ENCODE measurements at regions not wholly inside any gene's neighbourhood (a gene's known extent, or its start where the extent isn't known, plus 50 kb on each side); places are given as distances from the start of the nearest gene placed in this dataset.

- Histone ChIP-seq H3K79me2 (ENCODE audit: control insufficient read depth, insufficient read depth, low read length) (no peaks in the 10 kb centered on the region), H3K4me1 (ENCODE audit: control insufficient read depth, low read depth, low read length) (no peaks in the 10 kb centered on the region), H3K23ac (ENCODE audit: low read length) (no peak overlapping the region), H3K9ac (ENCODE audit: low read length) (no peak overlapping the region), H2BK5ac (ENCODE audit: low read length) (no peak overlapping the region), H3K18ac (ENCODE audit: low read length) (no peak overlapping the region), H2BK120ac (ENCODE audit: low read depth, low read length) (no peak overlapping the region), H3K27me3 (ENCODE audit: insufficient read depth, low read length, poor library complexity) (no peaks in the 10 kb centered on the region), H2AK5ac (ENCODE audit: low read length) (no peak overlapping the region), H3K27ac (ENCODE audit: low read depth, low read length) (no peak overlapping the region), H4K5ac (ENCODE audit: low read length) (no peak overlapping the region), H2BK15ac (replicated peaks; ENCODE audit: low read depth) (no peak overlapping the region), H3K4me3 (ENCODE audit: low read length) (no peak overlapping the region), H3K56ac (ENCODE audit: low read length) (no peak overlapping the region), H4K8ac (ENCODE audit: low read depth, low read length) (no peak overlapping the region), H3K36me3 (ENCODE audit: control insufficient read depth, insufficient read depth, low read length) (no peaks in the 10 kb centered on the region), H3K4ac (ENCODE audit: low read depth, low read length) (no peak overlapping the region), H3K79me1 (ENCODE audit: low read length) (no peaks in the 10 kb centered on the region), H3K4me2 (ENCODE audit: low read length) (no peak overlapping the region)
- no peak for DNase-seq
- no CpG with 5 or more reads among the region's 2 CpGs for WGBS (ENCODE audit: extremely low coverage, insufficient coverage, low lambda C conversion rate)
Measured at GRCh38 chr5:51846015-51846414, 462.8 kb downstream of the ISL1 start.

DNA sequence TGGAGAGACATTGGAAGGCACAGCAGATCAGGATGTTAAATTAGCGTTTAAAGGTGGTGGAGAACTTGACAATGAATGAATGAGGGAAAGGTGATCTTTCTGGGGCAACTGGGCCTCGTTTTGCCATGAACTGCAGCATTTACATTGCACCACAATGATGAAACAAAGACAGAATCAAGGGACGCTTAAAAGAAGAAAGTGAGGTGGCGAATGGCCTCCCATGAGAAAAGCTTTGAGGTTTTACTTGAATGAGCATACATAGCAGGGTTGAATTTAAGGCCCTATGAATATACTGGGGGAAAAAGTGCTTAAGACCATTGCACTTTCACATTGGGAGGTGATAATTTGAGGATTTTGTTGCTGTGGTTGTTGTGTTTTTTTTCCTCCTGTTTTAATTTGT lies 476.4 kb downstream of the ISL1 start:
- no peak overlapping the region for H2BK15ac ChIP-seq (replicated peaks; ENCODE audit: low read depth)
- H4K8ac ChIP-seq (ENCODE audit: low read depth, low read length) = no peak overlapping the region
- H3K56ac ChIP-seq (ENCODE audit: low read length) = no peak overlapping the region
- no peak overlapping the region for H3K9ac ChIP-seq (ENCODE audit: low read length)
- no peak overlapping the region for H3K23ac ChIP-seq (ENCODE audit: low read length)
- no peak overlapping the region for H2BK120ac ChIP-seq (ENCODE audit: low read depth, low read length)
- no peaks in the 10 kb centered on the region for H3K36me3 ChIP-seq (ENCODE audit: control insufficient read depth, insufficient read depth, low read length)
- no peak overlapping the region for H3K4me3 ChIP-seq (ENCODE audit: low read length)
- no peaks in the 10 kb centered on the region for H3K27me3 ChIP-seq (ENCODE audit: insufficient read depth, low read length, poor library complexity)
- H2AK5ac ChIP-seq (ENCODE audit: low read length) = no peak overlapping the region
- no peaks in the 10 kb centered on the region for H3K79me2 ChIP-seq (ENCODE audit: control insufficient read depth, insufficient read depth, low read length)
- H3K4me2 ChIP-seq (ENCODE audit: low read length) = no peak overlapping the region
- no CpG with 5 or more reads among the region's 4 CpGs for WGBS (ENCODE audit: extremely low coverage, insufficient coverage, low lambda C conversion rate)
- no peak overlapping the region for H3K18ac ChIP-seq (ENCODE audit: low read length)
- H3K27ac ChIP-seq (ENCODE audit: low read depth, low read length) = no peak overlapping the region
- DNase-seq = peak; percentile 4
- H3K4ac ChIP-seq (ENCODE audit: low read depth, low read length) = no peak overlapping the region
- no peaks in the 10 kb centered on the region for H3K4me1 ChIP-seq (ENCODE audit: control insufficient read depth, low read depth, low read length)
- H4K5ac ChIP-seq (ENCODE audit: low read length) = no peak overlapping the region
- H2BK5ac ChIP-seq (ENCODE audit: low read length) = no peak overlapping the region
- no peaks in the 10 kb centered on the region for H3K79me1 ChIP-seq (ENCODE audit: low read length)

DNA sequence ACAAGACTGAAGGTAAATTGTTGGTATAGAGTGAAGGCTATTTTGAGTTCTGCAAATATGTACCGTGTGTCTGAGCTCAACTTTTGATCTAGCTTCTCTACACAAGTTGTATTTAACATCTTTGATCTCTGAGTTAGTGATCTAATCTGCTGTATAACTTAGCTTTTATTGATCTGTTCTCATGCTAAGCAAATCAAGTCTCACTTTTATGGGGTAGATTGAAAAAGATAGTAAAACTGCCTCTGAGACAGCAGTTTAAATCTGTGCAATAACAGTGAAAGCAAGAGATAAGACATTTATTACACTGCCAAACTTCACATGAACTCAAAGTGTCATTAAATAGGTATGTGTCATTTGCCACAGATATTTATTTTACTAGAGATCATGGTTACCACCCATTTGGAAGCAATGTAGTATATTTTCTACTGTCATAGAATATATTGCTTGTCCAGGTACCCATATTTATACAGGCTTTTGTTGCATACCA lies 477.3 kb downstream of the ISL1 start:
- no peak overlapping the region for H3K4me2 ChIP-seq (ENCODE audit: low read length)
- H2BK5ac ChIP-seq (ENCODE audit: low read length) = no peak overlapping the region
- H3K27ac ChIP-seq (ENCODE audit: low read depth, low read length) = no peak overlapping the region
- H3K79me2 ChIP-seq (ENCODE audit: control insufficient read depth, insufficient read depth, low read length) = no peaks in the 10 kb centered on the region
- no CpG with 5 or more reads among the region's 1 CpG for WGBS (ENCODE audit: extremely low coverage, insufficient coverage, low lambda C conversion rate)
- H4K5ac ChIP-seq (ENCODE audit: low read length) = no peak overlapping the region
- no peak overlapping the region for H3K23ac ChIP-seq (ENCODE audit: low read length)
- no peak overlapping the region for H3K4me3 ChIP-seq (ENCODE audit: low read length)
- no peak overlapping the region for H2BK120ac ChIP-seq (ENCODE audit: low read depth, low read length)
- no peak overlapping the region for H3K56ac ChIP-seq (ENCODE audit: low read length)
- H2AK5ac ChIP-seq (ENCODE audit: low read length) = no peak overlapping the region
- no peaks in the 10 kb centered on the region for H3K79me1 ChIP-seq (ENCODE audit: low read length)
- H3K36me3 ChIP-seq (ENCODE audit: control insufficient read depth, insufficient read depth, low read length) = no peaks in the 10 kb centered on the region
- H3K4me1 ChIP-seq (ENCODE audit: control insufficient read depth, low read depth, low read length) = no peaks in the 10 kb centered on the region
- H3K9ac ChIP-seq (ENCODE audit: low read length) = no peak overlapping the region
- H3K27me3 ChIP-seq (ENCODE audit: insufficient read depth, low read length, poor library complexity) = no peaks in the 10 kb centered on the region
- H3K18ac ChIP-seq (ENCODE audit: low read length) = no peak overlapping the region
- no peak overlapping the region for H3K4ac ChIP-seq (ENCODE audit: low read depth, low read length)
- H4K8ac ChIP-seq (ENCODE audit: low read depth, low read length) = no peak overlapping the region
- H2BK15ac ChIP-seq (replicated peaks; ENCODE audit: low read depth) = no peak overlapping the region
- no peak for DNase-seq

DNA sequence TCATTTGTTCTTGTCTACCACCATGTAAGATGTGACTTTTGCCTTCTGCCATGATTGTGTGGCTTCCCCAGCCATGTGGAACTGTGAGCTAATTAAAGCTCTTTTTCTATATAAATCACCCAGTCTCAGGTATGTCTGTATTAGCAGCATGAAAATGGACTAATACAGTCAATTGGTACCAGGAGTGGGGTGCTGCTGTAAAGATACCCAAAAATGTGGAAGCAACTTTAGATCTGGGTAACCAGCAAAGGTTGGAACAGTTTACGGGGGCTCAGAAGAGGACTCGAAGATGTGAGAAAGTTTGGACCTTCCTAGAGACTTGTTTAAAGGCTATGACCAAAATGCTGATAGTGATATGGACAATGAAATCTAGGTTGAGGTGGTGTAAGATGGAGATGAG lies 488.9 kb downstream of the ISL1 start:
- Histone ChIP-seq H3K4ac (ENCODE audit: low read depth, low read length) (no peak overlapping the region), H3K27me3 (ENCODE audit: insufficient read depth, low read length, poor library complexity) (no peaks in the 10 kb centered on the region), H3K27ac (ENCODE audit: low read depth, low read length) (no peak overlapping the region), H2BK15ac (replicated peaks; ENCODE audit: low read depth) (no peak overlapping the region), H3K36me3 (ENCODE audit: control insufficient read depth, insufficient read depth, low read length) (no peaks in the 10 kb centered on the region), H3K18ac (ENCODE audit: low read length) (no peak overlapping the region), H2BK5ac (ENCODE audit: low read length) (no peak overlapping the region), H3K9ac (ENCODE audit: low read length) (no peak overlapping the region), H4K8ac (ENCODE audit: low read depth, low read length) (no peak overlapping the region), H3K4me2 (ENCODE audit: low read length) (no peak overlapping the region), H3K23ac (ENCODE audit: low read length) (no peak overlapping the region), H3K79me1 (ENCODE audit: low read length) (no peaks in the 10 kb centered on the region), H2BK120ac (ENCODE audit: low read depth, low read length) (no peak overlapping the region), H3K79me2 (ENCODE audit: control insufficient read depth, insufficient read depth, low read length) (no peaks in the 10 kb centered on the region), H3K4me3 (ENCODE audit: low read length) (no peak overlapping the region), H4K5ac (ENCODE audit: low read length) (no peak overlapping the region), H3K4me1 (ENCODE audit: control insufficient read depth, low read depth, low read length) (no peaks in the 10 kb centered on the region), H2AK5ac (ENCODE audit: low read length) (no peak overlapping the region), H3K56ac (ENCODE audit: low read length) (no peak overlapping the region)
- DNase-seq = no peak
- WGBS (ENCODE audit: extremely low coverage, insufficient coverage, low lambda C conversion rate) = no CpG with 5 or more reads among the region's 2 CpGs

GRCh38 chr5:51881901-51882300 lies 498.7 kb downstream of the ISL1 start:
- Histone ChIP-seq H2BK15ac (replicated peaks; ENCODE audit: low read depth) (no peak overlapping the region), H3K23ac (ENCODE audit: low read length) (no peak overlapping the region), H3K27ac (ENCODE audit: low read depth, low read length) (no peak overlapping the region), H3K4me2 (ENCODE audit: low read length) (no peak overlapping the region), H4K8ac (ENCODE audit: low read depth, low read length) (no peak overlapping the region), H3K4ac (ENCODE audit: low read depth, low read length) (no peak overlapping the region), H3K9ac (ENCODE audit: low read length) (no peak overlapping the region), H4K5ac (ENCODE audit: low read length) (no peak overlapping the region), H2BK120ac (ENCODE audit: low read depth, low read length) (no peak overlapping the region), H2AK5ac (ENCODE audit: low read length) (no peak overlapping the region), H3K79me1 (ENCODE audit: low read length) (no peaks in the 10 kb centered on the region), H3K36me3 (ENCODE audit: control insufficient read depth, insufficient read depth, low read length) (no peaks in the 10 kb centered on the region), H2BK5ac (ENCODE audit: low read length) (no peak overlapping the region), H3K56ac (ENCODE audit: low read length) (no peak overlapping the region), H3K18ac (ENCODE audit: low read length) (no peak overlapping the region), H3K4me3 (ENCODE audit: low read length) (no peak overlapping the region), H3K79me2 (ENCODE audit: control insufficient read depth, insufficient read depth, low read length) (no peaks in the 10 kb centered on the region), H3K27me3 (ENCODE audit: insufficient read depth, low read length, poor library complexity) (no peaks in the 10 kb centered on the region), H3K4me1 (ENCODE audit: control insufficient read depth, low read depth, low read length) (no peaks in the 10 kb centered on the region)
- DNase-seq = peak; percentile 85

- WGBS (ENCODE audit: extremely low coverage, insufficient coverage, low lambda C conversion rate) = no CpG with 5 or more reads among the region's 1 CpG
Measured at GRCh38 chr5:51882647-51883046, 499.4 kb downstream of the ISL1 start.

More at GRCh38 chr5:51882647-51883046, 499.4 kb downstream of the ISL1 start:
- Histone ChIP-seq H3K27me3 (ENCODE audit: insufficient read depth, low read length, poor library complexity) (no peaks in the 10 kb centered on the region), H3K4ac (ENCODE audit: low read depth, low read length) (no peak overlapping the region), H2AK5ac (ENCODE audit: low read length) (no peak overlapping the region), H3K4me3 (ENCODE audit: low read length) (no peak overlapping the region), H3K18ac (ENCODE audit: low read length) (no peak overlapping the region), H2BK5ac (ENCODE audit: low read length) (no peak overlapping the region), H2BK15ac (replicated peaks; ENCODE audit: low read depth) (no peak overlapping the region), H3K79me1 (ENCODE audit: low read length) (no peaks in the 10 kb centered on the region), H2BK120ac (ENCODE audit: low read depth, low read length) (no peak overlapping the region), H3K4me1 (ENCODE audit: control insufficient read depth, low read depth, low read length) (no peaks in the 10 kb centered on the region), H4K8ac (ENCODE audit: low read depth, low read length) (no peak overlapping the region), H3K56ac (ENCODE audit: low read length) (no peak overlapping the region), H4K5ac (ENCODE audit: low read length) (no peak overlapping the region), H3K36me3 (ENCODE audit: control insufficient read depth, insufficient read depth, low read length) (no peaks in the 10 kb centered on the region), H3K9ac (ENCODE audit: low read length) (no peak overlapping the region), H3K79me2 (ENCODE audit: control insufficient read depth, insufficient read depth, low read length) (no peaks in the 10 kb centered on the region), H3K4me2 (ENCODE audit: low read length) (no peak overlapping the region), H3K27ac (ENCODE audit: low read depth, low read length) (no peak overlapping the region), H3K23ac (ENCODE audit: low read length) (no peak overlapping the region)
- peak; percentile 25 for DNase-seq

Data from mesendoderm (in vitro differentiated cells).